ENCODE measurements at regions not wholly inside any gene's neighbourhood (a gene's known extent, or its start where the extent isn't known, plus 50 kb on each side); places are given as distances from the start of the nearest gene placed in this dataset.

GRCh38 chr7:54860003-54860775, 101.2 kb upstream of the SEC61G start:
- Mint-ChIP-seq H3K36me3 (no peaks in the 10 kb centered on the region), H3K4me1 (no peaks in the 10 kb centered on the region), H3K4me3 (no peak overlapping the region), H3K27me3 (no peaks in the 10 kb centered on the region), H3K27ac (no peak overlapping the region), H3K9me3 (ENCODE audit: low read depth) (no peaks in the 10 kb centered on the region)
- no peak for ATAC-seq
- CTCF ChIA-PET = interaction anchor here (1.0 kb wide), 1 partner anchor 13 kb away, joined by 3 read pairs; no protein-coding TSS in a partner anchor
- no peak for DNase-seq

- H3K4me3 Mint-ChIP-seq = no peak overlapping the region
- CTCF ChIA-PET = interaction anchor here (1.0 kb wide), 1 partner anchor 13 kb away, joined by 3 read pairs; no protein-coding TSS in a partner anchor
Observed at GRCh38 chr7:54860843-54861242, 101.8 kb upstream of the SEC61G start.

DNA sequence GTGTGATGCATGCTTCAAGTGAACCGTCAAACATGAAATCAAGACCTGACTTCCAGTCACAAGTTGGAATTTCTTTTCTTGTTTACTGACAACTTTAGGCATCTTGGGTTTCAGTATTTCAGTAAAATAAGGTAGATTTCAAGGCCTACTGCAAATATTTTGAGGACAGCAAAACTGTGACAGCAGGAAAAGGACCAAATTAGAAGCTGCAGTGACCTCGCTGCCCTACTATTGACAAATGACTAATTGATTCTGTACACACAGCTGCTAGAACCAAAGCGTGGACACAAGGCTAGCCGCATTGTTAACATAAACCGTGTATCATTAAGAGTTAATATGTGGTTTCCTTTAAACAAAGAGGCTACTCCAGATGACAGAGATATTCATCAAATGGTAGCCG, 105.7 kb upstream of the SEC61G start:
- Mint-ChIP-seq H3K27me3 (peaks cover 3% of the 10 kb centered on the region), H3K27ac (no peak overlapping the region), H3K9me3 (ENCODE audit: low read depth) (no peaks in the 10 kb centered on the region), H3K36me3 (no peaks in the 10 kb centered on the region), H3K4me3 (no peak overlapping the region), H3K4me1 (no peaks in the 10 kb centered on the region)
- CTCF ChIA-PET = no interaction called here
- ATAC-seq (no peak), DNase-seq (no peak)

More at GRCh38 chr7:54860843-54861242, 101.8 kb upstream of the SEC61G start:
- Mint-ChIP-seq H3K4me1 (no peaks in the 10 kb centered on the region), H3K27me3 (no peaks in the 10 kb centered on the region), H3K27ac (no peak overlapping the region), H3K9me3 (ENCODE audit: low read depth) (no peaks in the 10 kb centered on the region), H3K36me3 (no peaks in the 10 kb centered on the region)
- no peak for DNase-seq
- ATAC-seq = no peak

DNA sequence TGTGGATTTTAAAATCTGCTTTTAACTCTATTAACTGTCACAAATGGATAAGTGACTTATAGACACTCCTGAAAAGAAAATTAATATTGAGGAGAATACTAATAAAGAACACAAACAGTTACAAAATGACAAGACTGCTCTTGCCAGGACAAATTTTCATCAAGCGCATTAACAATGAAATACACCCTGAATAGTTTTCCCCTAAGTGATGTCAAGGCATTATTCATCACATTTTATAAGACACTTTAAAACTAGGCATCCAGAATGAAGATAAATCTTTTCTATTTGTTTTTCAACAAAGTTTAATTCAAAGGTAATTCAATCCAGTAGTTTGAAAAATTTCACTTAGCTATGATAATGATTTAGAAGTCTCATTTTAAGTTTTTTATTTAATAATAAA, 110.5 kb upstream of the SEC61G start:
- Mint-ChIP-seq H3K9me3 (ENCODE audit: low read depth) (no peaks in the 10 kb centered on the region), H3K27ac (no peak overlapping the region), H3K36me3 (no peaks in the 10 kb centered on the region), H3K4me1 (no peaks in the 10 kb centered on the region), H3K27me3 (peaks cover 3% of the 10 kb centered on the region), H3K4me3 (no peak overlapping the region)
- no peak for DNase-seq
- CTCF ChIA-PET = no interaction called here
- no peak for ATAC-seq

- Mint-ChIP-seq H3K4me1 (no peaks in the 10 kb centered on the region), H3K27ac (no peak overlapping the region), H3K27me3 (no peaks in the 10 kb centered on the region), H3K4me3 (no peak overlapping the region), H3K9me3 (ENCODE audit: low read depth) (no peaks in the 10 kb centered on the region), H3K36me3 (no peaks in the 10 kb centered on the region)
- CTCF ChIA-PET = no interaction called here
- no peak for DNase-seq
- ATAC-seq = no peak
Observed at GRCh38 chr7:54874804-54875203, 115.8 kb upstream of the SEC61G start.

- Mint-ChIP-seq H3K36me3 (no peaks in the 10 kb centered on the region), H3K9me3 (ENCODE audit: low read depth) (no peaks in the 10 kb centered on the region), H3K27me3 (no peaks in the 10 kb centered on the region), H3K4me1 (no peaks in the 10 kb centered on the region), H3K4me3 (no peak overlapping the region), H3K27ac (no peak overlapping the region)
- CTCF ChIA-PET = no interaction called here
- DNase-seq (no peak), ATAC-seq (no peak)
Observed at GRCh38 chr7:54877683-54878082, 118.7 kb upstream of the SEC61G start.

DNA sequence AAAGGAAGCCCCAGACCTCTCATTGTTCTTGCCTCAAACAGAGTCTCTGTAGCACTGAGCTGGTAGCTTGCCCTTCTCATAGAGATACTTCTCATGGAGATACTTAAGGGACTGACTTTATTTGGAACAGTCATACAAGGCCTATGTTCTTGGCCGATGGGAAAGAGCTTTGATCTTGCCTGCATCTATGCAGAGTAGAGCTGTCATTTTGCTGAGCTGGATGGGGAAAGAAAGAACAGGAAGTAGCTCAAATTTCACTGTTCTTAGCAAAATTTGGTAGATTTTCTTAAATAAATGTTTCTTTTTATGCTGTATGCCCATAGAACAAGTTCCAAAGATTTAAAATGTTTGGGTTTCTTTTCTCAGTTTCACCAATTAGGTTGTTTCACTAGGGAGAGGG, 119.3 kb upstream of the SEC61G start:
- H3K9me3 Mint-ChIP-seq (ENCODE audit: low read depth) = no peaks in the 10 kb centered on the region
- DNase-seq (no peak), ATAC-seq (no peak)
- H3K27ac Mint-ChIP-seq = no peak overlapping the region
- CTCF ChIA-PET = no interaction called here
- no peaks in the 10 kb centered on the region for H3K36me3 Mint-ChIP-seq
- H3K4me1 Mint-ChIP-seq = no peaks in the 10 kb centered on the region
- no peaks in the 10 kb centered on the region for H3K27me3 Mint-ChIP-seq
- H3K4me3 Mint-ChIP-seq = no peak overlapping the region

DNA sequence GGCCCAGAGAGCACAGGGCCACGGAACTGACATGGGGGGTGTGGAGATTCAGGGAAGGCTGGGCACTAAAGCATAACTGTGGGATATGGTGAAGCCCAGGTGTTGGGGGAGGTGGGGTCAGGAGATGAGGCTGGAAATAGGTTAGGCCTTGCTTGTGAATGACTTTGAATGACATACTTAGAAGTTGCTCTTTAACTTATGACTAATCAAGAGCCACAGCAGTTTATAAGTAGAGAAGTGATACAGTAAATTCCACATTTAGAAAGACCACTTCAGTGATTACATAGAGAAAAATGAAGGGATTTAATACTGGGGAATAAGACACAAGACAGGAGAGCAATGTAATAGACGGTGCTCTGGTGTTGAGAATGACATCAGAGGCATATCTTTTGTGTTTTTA, 120.8 kb upstream of the SEC61G start:
- Mint-ChIP-seq H3K9me3 (ENCODE audit: low read depth) (no peaks in the 10 kb centered on the region), H3K27ac (no peak overlapping the region), H3K4me1 (no peaks in the 10 kb centered on the region), H3K36me3 (no peaks in the 10 kb centered on the region), H3K27me3 (no peaks in the 10 kb centered on the region), H3K4me3 (no peak overlapping the region)
- ATAC-seq (no peak), DNase-seq (no peak)
- CTCF ChIA-PET = no interaction called here

GRCh38 chr7:54880326-54880989, 121.4 kb upstream of the SEC61G start:
- Mint-ChIP-seq H3K4me3 (no peak overlapping the region), H3K36me3 (no peaks in the 10 kb centered on the region), H3K9me3 (ENCODE audit: low read depth) (no peaks in the 10 kb centered on the region), H3K27me3 (no peaks in the 10 kb centered on the region), H3K27ac (no peak overlapping the region), H3K4me1 (no peaks in the 10 kb centered on the region)
- DNase-seq (no peak), ATAC-seq (no peak)
- CTCF ChIA-PET = no interaction called here

DNA sequence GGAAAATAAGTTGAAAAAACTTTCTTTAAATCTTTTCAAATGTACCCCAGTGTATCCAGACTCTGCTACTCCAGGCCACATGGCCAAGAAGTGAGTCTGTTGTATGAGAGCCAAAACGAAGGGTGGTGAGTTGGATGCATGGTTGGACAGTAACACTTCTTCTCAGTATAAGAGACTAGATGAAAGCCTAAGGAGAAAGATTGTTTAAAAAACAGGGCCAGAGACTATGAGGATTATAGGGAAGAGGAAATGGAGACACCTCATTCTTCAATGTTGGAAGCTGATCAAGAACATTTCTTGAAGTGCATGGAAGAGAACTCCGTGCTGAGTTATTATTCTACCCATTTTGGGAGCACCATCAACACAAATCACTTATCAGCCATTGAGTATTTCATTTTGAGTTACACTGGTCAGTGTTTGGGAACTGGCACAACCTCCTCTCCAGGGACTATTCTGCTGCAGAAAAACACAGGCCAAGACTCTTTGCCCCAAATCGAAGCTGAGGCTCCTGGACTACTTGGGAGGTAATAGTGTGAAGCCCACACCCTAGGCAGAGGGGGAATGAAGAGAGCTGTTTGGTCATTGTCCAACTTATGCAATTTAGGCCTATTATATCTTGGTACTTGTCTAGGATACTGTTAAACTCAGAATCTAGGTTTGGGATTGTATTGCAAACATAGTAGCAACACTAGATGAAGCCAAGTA, 123.0 kb upstream of the SEC61G start:
- ATAC-seq (no peak), DNase-seq (no peak)
- Mint-ChIP-seq H3K4me1 (no peaks in the 10 kb centered on the region), H3K4me3 (no peak overlapping the region), H3K36me3 (no peaks in the 10 kb centered on the region), H3K27ac (no peak overlapping the region), H3K27me3 (no peaks in the 10 kb centered on the region), H3K9me3 (ENCODE audit: low read depth) (no peaks in the 10 kb centered on the region)
- CTCF ChIA-PET = no interaction called here

- Mint-ChIP-seq H3K27me3 (no peaks in the 10 kb centered on the region), H3K27ac (no peak overlapping the region), H3K36me3 (no peaks in the 10 kb centered on the region), H3K4me3 (no peak overlapping the region), H3K4me1 (no peaks in the 10 kb centered on the region), H3K9me3 (ENCODE audit: low read depth) (no peaks in the 10 kb centered on the region)
- CTCF ChIA-PET = no interaction called here
- ATAC-seq = no peak
- DNase-seq = no peak
Observed at GRCh38 chr7:54882694-54883093, 123.7 kb upstream of the SEC61G start.

- H3K36me3 Mint-ChIP-seq = no peaks in the 10 kb centered on the region
- H3K4me1 Mint-ChIP-seq = no peaks in the 10 kb centered on the region
- CTCF ChIA-PET = no interaction called here
- ATAC-seq = no peak
- peaks cover 7% of the 10 kb centered on the region for H3K27me3 Mint-ChIP-seq
- no peak overlapping the region for H3K27ac Mint-ChIP-seq
- peaks cover 2% of the 10 kb centered on the region for H3K9me3 Mint-ChIP-seq (ENCODE audit: low read depth)
- DNase-seq = no peak
- H3K4me3 Mint-ChIP-seq = no peak overlapping the region
Observed at GRCh38 chr7:54883576-54883975, 124.6 kb upstream of the SEC61G start.

- ATAC-seq = no peak
- no peak overlapping the region for H3K4me3 Mint-ChIP-seq
- H3K4me1 Mint-ChIP-seq = no peaks in the 10 kb centered on the region
- no peak for DNase-seq
- H3K27me3 Mint-ChIP-seq = peaks cover 10% of the 10 kb centered on the region
- no peaks in the 10 kb centered on the region for H3K36me3 Mint-ChIP-seq
- CTCF ChIA-PET = no interaction called here
- H3K27ac Mint-ChIP-seq = no peak overlapping the region
- peaks cover 2% of the 10 kb centered on the region for H3K9me3 Mint-ChIP-seq (ENCODE audit: low read depth)
Observed at GRCh38 chr7:54885285-54885684, 126.3 kb upstream of the SEC61G start.
